Activated CD4-positive, alpha-beta T cell treated with anti-CD3 and anti-CD28 coated beads for 24 hours (primary cell): ENCODE measurements at regions not wholly inside any gene's neighbourhood (a gene's known extent, or its start where the extent isn't known, plus 50 kb on each side); places are given as distances from the start of the nearest gene placed in this dataset.

Experiments
- DNase-seq, 2 donors: peaks; one replicate each; pipeline ENCODE4 v3.0.0-alpha.2; 2020; ENCODE audit warnings: low read depth in 2 of 2

GRCh38 chr13:71087006-71087405 lies 780.0 kb downstream of the DACH1 start:
- DNase-seq, result no peak

- no peak for DNase-seq
These were observed 784.4 kb downstream of the DACH1 start for GRCh38 chr13:71082631-71083030.

GRCh38 chr13:71079638-71080037 lies 787.4 kb downstream of the DACH1 start:
- DNase-seq, result no peak

GRCh38 chr13:71068041-71068440 lies 799.0 kb downstream of the DACH1 start:
- no peak for DNase-seq

GRCh38 chr13:71067165-71067815 lies 799.7 kb downstream of the DACH1 start:
- no peak for DNase-seq

- no peak for DNase-seq
These were observed 810.4 kb downstream of the DACH1 start for GRCh38 chr13:71056581-71056980.

GRCh38 chr13:71055644-71056043 lies 811.4 kb downstream of the DACH1 start:
- no peak for DNase-seq

GRCh38 chr13:71055047-71055446 lies 812.0 kb downstream of the DACH1 start:
- DNase-seq, result no peak

GRCh38 chr13:71054358-71054757 lies 812.6 kb downstream of the DACH1 start:
- DNase-seq, result no peak

GRCh38 chr13:71051573-71051972 lies 815.4 kb downstream of the DACH1 start:
- DNase-seq, result no peak

- no peak for DNase-seq
These were observed 820.5 kb downstream of the DACH1 start for GRCh38 chr13:71046360-71047079.

- no peak for DNase-seq
These were observed 821.9 kb downstream of the DACH1 start for GRCh38 chr13:71045101-71045500.

GRCh38 chr13:71039440-71039839 lies 827.6 kb downstream of the DACH1 start:
- no peak for DNase-seq

GRCh38 chr13:71034018-71034417 lies 833.0 kb downstream of the DACH1 start:
- DNase-seq, result no peak

- no peak for DNase-seq
These were observed 834.0 kb downstream of the DACH1 start for GRCh38 chr13:71033026-71033425.

GRCh38 chr13:71030784-71031183 lies 836.2 kb downstream of the DACH1 start:
- DNase-seq, result no peak

GRCh38 chr13:71028884-71029283 lies 838.1 kb downstream of the DACH1 start:
- no peak for DNase-seq

- DNase-seq, result no peak
These were observed 845.1 kb downstream of the DACH1 start for GRCh38 chr13:71021825-71022422.

GRCh38 chr13:71018995-71019394 lies 848.0 kb downstream of the DACH1 start:
- DNase-seq, result no peak

- DNase-seq, result no peak
These were observed 848.5 kb downstream of the DACH1 start for GRCh38 chr13:71018544-71018943.

- no peak for DNase-seq
These were observed 849.4 kb downstream of the DACH1 start for GRCh38 chr13:71017607-71018006.

- DNase-seq, result no peak
These were observed 851.5 kb downstream of the DACH1 start for GRCh38 chr13:71015516-71015915.

GRCh38 chr13:71015021-71015420 lies 852.0 kb downstream of the DACH1 start:
- no peak for DNase-seq
